Neural crest cell (in vitro differentiated cells): ENCODE measurements at regions not wholly inside any gene's neighbourhood (a gene's known extent, or its start where the extent isn't known, plus 50 kb on each side); places are given as distances from the start of the nearest gene placed in this dataset.

Experiments
- DNase-seq: peaks from one replicate; pipeline ENCODE4 v3.0.0; 2021; ENCODE audit warnings: low read depth, mixed read lengths, low spot score
- H3K27ac Mint-ChIP-seq: one replicate; pipeline ENCODE4 v1.8.0; 2021; ENCODE audit warnings: mild to moderate bottlenecking, mixed read lengths; ENCODE audit not compliant: unreplicated experiment
- H3K27me3 Mint-ChIP-seq: 2 replicates; pipeline ENCODE4 v1.8.0; 2021; ENCODE audit warnings: low read depth, mild to moderate bottlenecking, mixed read lengths
- H3K36me3 Mint-ChIP-seq: 2 replicates; pipeline ENCODE4 v1.8.0; 2021; ENCODE audit warnings: low read depth, mild to moderate bottlenecking, mixed read lengths
- H3K4me1 Mint-ChIP-seq: 2 replicates; pipeline ENCODE4 v1.8.0; 2021; ENCODE audit warnings: mixed read lengths
- H3K4me3 Mint-ChIP-seq: one replicate; pipeline ENCODE4 v1.8.0; 2021; ENCODE audit warnings: mild to moderate bottlenecking, mixed read lengths
- H3K9me3 Mint-ChIP-seq: 2 replicates; pipeline ENCODE4 v1.8.0; 2021; ENCODE audit warnings: mixed read lengths
- TF ChIP-seq, protein P1 (sequence below): fragments of 200-600 bp; sonication (generic); conservative IDR thresholded peaks from 2 replicates; pipeline ENCODE4 v1.5.0; 2021; ENCODE audit warnings: antibody characterized with exemption, mild to moderate bottlenecking

DNA sequence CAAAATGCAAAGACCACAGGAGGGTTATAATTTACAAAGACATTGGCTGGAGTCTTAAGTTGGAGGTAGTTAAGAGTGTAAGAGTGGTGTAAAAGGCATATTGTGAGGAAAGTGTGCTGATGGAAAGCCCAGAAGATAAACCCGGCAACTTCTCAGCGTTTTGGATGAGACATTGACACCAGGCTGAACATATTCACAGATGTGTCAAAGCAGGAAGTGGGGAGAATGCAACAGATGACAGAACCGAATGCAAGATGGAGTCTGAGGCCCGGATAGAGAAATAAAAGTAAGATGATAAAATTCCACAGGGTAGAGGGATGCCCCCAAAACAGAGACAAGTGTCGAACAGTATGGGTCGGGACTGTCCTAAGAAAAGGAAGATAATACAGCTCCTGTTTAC, 230.4 kb upstream of the TMEM72 start:
- H3K27me3 Mint-ChIP-seq: no peaks in the 10 kb centered on the region
- H3K4me1 Mint-ChIP-seq: no peaks in the 10 kb centered on the region
- no peaks in the 10 kb centered on the region for H3K36me3 Mint-ChIP-seq
- H3K4me3 Mint-ChIP-seq: no peak overlapping the region
- TF ChIP-seq, protein P1, sequence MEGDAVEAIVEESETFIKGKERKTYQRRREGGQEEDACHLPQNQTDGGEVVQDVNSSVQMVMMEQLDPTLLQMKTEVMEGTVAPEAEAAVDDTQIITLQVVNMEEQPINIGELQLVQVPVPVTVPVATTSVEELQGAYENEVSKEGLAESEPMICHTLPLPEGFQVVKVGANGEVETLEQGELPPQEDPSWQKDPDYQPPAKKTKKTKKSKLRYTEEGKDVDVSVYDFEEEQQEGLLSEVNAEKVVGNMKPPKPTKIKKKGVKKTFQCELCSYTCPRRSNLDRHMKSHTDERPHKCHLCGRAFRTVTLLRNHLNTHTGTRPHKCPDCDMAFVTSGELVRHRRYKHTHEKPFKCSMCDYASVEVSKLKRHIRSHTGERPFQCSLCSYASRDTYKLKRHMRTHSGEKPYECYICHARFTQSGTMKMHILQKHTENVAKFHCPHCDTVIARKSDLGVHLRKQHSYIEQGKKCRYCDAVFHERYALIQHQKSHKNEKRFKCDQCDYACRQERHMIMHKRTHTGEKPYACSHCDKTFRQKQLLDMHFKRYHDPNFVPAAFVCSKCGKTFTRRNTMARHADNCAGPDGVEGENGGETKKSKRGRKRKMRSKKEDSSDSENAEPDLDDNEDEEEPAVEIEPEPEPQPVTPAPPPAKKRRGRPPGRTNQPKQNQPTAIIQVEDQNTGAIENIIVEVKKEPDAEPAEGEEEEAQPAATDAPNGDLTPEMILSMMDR: no peak
- no peaks in the 10 kb centered on the region for H3K9me3 Mint-ChIP-seq
- no peak for DNase-seq
- H3K27ac Mint-ChIP-seq: no peak overlapping the region

DNA sequence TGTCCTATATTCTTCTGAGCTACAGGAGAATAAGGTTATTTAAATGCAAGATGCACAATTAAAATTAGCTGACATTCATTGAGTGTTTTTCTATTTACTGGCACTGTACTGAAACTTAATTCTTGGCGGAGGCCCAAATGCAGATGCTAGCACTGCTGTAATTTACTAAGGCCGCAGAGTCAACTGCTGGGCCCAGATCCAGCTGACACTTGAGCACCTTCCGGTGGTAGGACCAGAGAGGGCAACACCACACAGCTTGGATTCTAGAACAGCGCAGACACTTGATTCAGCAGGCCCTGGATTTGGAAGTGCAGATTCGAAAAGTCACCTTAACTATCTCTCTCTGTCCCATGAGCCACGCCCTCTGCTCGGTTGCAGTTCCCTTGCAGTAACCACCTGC, 228.6 kb upstream of the TMEM72 start:
- Mint-ChIP-seq H3K4me3 (no peak overlapping the region), H3K36me3 (no peaks in the 10 kb centered on the region), H3K4me1 (no peaks in the 10 kb centered on the region), H3K9me3 (no peaks in the 10 kb centered on the region), H3K27ac (no peak overlapping the region), H3K27me3 (no peaks in the 10 kb centered on the region)
- TF ChIP-seq, protein P1: no peak
- no peak for DNase-seq

DNA sequence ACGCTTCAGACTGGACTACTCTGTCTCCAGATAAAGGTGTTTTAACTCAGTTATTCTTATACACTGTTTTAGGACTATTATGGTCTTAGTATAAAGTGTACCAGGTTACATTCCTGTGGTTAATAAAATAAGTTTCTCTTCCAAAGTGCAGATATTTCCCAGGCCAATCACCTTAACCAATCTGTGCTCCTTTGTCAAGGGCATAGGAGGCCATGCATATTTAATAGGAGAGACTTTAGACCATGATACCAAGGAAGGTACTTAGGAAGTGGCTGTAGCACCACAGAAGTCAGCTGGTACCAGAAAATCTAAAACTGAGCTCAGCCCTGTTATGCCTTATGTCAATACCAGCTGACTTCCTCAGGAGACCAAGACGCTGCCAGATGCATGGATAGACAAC, 226.5 kb upstream of the TMEM72 start:
- Mint-ChIP-seq H3K36me3 (no peaks in the 10 kb centered on the region), H3K27me3 (no peaks in the 10 kb centered on the region), H3K4me3 (no peak overlapping the region), H3K9me3 (no peaks in the 10 kb centered on the region), H3K27ac (no peak overlapping the region), H3K4me1 (no peaks in the 10 kb centered on the region)
- no peak for DNase-seq
- TF ChIP-seq, protein P1: no peak

DNA sequence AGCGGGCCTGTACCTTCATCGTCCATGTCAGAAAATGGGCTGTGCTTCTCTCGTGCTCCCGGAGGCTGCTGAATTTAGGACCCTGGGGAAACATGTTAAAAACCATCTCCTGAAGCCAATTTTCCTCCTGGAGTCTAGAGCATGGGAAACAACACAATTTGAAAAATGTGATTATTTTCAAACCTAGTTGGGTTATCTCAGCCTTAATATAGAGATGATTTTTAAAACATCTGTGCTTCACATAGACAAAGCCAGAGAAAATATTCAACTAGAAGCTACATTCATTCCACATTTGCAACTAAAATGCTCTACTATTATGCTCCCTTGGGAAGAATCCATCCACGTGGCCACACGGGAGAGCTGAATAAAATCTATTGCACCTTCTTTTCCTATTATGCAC, 225.9 kb upstream of the TMEM72 start:
- TF ChIP-seq, protein P1: no peak
- Mint-ChIP-seq H3K27ac (no peak overlapping the region), H3K27me3 (no peaks in the 10 kb centered on the region), H3K36me3 (no peaks in the 10 kb centered on the region), H3K9me3 (no peaks in the 10 kb centered on the region), H3K4me3 (no peak overlapping the region), H3K4me1 (no peaks in the 10 kb centered on the region)
- no peak for DNase-seq

DNA sequence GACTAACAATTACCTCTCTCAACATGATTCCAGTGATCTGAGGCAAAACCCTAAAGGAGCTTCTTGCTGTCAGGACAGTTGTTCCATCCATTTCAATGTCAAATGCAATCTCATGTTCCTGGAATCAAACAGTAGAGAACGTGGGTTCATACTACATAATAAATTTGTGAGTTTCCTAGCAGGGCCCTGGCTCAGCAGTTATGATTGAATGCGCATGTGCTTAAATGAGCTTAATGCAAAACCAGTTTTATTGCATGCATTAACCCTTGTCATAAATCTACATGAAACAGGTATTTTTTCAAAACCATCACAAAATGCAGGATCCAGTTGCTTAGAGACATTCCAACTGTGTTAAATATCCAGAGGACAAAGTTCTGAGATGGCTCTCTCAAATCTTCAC, 225.4 kb upstream of the TMEM72 start:
- H3K4me3 Mint-ChIP-seq: no peak overlapping the region
- TF ChIP-seq, protein P1: no peak
- H3K36me3 Mint-ChIP-seq: no peaks in the 10 kb centered on the region
- no peak for DNase-seq
- H3K9me3 Mint-ChIP-seq: no peaks in the 10 kb centered on the region
- H3K4me1 Mint-ChIP-seq: no peaks in the 10 kb centered on the region
- H3K27ac Mint-ChIP-seq: no peak overlapping the region
- H3K27me3 Mint-ChIP-seq: no peaks in the 10 kb centered on the region

DNA sequence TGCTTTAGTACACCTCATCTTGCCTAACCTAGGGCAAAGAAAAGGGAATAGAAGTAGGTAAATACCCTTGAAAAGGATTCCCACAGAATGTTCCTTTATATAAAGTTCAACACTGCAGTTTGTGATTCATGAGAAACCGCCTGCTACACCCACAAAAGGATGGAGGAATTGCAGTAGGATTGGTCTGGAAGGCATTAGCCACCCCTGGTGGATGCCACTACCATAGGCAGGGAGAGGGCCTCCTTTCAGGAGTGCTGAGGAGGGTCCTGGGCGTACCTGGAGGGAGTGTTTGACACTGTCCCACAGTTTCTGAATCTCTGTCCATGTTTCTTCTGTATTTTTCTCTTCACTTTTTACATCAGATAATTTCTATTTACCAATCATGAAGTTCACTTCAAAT, 221.8 kb upstream of the TMEM72 start:
- no peaks in the 10 kb centered on the region for H3K36me3 Mint-ChIP-seq
- H3K4me3 Mint-ChIP-seq: no peak overlapping the region
- H3K27me3 Mint-ChIP-seq: no peaks in the 10 kb centered on the region
- DNase-seq: no peak
- peaks cover 2% of the 10 kb centered on the region for H3K9me3 Mint-ChIP-seq
- TF ChIP-seq, protein P1: no peak
- no peak overlapping the region for H3K27ac Mint-ChIP-seq
- no peaks in the 10 kb centered on the region for H3K4me1 Mint-ChIP-seq
